Stomach (tissue), 4 donors: ENCODE measurements at regions not wholly inside any gene's neighbourhood (a gene's known extent, or its start where the extent isn't known, plus 50 kb on each side); places are given as distances from the start of the nearest gene placed in this dataset.

Experiments used
- CTCF ChIP-seq, 7 experiments: fragments of 450-650 bp in 4 of 7; fragments of 200-600 bp in 3 of 7; sonication (generic) in 3 of 7; IDR thresholded peaks; one replicate each; pipeline ENCODE4 v1.5.1; 2016 to 2019; ENCODE audit warnings: antibody characterized with exemption in 7 of 7, control low read depth in 2 of 7, mild to moderate bottlenecking in 1 of 7
- POLR2AphosphoS5 ChIP-seq, 3 donors: sonication (generic); formaldehyde crosslinking; IDR thresholded peaks; one replicate each; pipeline ENCODE4 v1.6.1; 2016; ENCODE audit warnings: antibody characterized with exemption in 3 of 3

- no peak for TF ChIP-seq CTCF (IDR thresholded peaks at IDR 0.05)
- TF ChIP-seq POLR2AphosphoS5 (IDR thresholded peaks at IDR 0.05) = no peak
These were observed 263.3 kb downstream of the SOX4 start for GRCh38 chr6:21856844-21857243.
